ENCODE measurements at regions not wholly inside any gene's neighbourhood (a gene's known extent, or its start where the extent isn't known, plus 50 kb on each side); places are given as distances from the start of the nearest gene placed in this dataset.

DNA sequence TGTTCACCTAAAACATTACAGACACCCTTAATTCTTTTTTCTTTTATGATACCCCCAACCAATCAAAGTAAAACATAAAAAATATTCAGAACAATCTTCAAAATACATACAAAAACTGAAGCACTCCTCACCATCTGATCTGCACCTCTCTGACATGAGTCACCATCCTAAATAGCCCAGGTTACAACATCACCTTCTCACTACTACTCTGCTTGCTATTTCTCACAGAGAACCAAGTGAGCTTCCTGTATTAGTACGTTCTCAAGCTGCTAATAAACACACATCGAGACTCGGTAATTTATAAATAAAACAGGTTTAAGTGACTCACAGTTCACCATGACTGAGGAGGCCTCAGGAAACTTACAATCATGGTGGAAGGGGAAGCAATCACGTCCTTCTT lies 183.5 kb downstream of the CBLN2 start:
- no peak for DNase-seq

DNA sequence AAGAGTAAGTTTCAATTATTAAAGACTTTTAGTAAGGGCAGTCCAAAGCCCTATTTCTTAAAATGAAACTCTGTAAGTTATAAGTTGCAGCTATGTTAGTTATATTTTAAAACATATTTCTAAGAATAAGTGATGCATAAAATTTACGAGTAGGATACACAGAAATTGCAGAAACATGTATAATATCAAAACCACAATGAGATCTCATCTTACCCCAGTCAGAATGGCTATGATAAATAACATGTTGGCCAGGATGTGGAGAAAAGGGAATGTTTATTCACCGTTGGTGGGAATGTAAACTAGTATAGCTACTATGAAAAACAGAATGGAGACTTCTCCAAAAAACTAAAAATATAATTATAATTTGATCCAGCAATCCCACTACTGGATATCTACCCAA lies 201.2 kb downstream of the CBLN2 start:
- no peak for DNase-seq

DNA sequence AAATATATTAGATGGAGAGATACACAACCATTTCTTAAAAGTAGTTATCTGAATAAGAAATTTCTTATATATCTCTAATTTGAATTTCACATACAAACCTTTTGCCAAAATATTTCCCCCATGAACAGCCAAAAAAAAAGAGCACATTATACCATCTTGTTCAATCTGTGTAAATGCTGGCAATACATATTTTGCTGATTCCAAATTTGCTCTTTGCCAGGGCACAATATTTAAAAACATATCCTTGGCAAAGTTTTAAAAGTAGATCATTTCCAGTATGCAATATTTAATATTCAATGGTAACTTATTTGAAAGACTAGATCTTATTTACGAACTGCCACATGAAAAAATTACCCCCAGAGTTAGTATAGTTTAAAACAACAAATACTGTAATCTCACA lies 204.2 kb downstream of the CBLN2 start:
- DNase-seq, result no peak

DNA sequence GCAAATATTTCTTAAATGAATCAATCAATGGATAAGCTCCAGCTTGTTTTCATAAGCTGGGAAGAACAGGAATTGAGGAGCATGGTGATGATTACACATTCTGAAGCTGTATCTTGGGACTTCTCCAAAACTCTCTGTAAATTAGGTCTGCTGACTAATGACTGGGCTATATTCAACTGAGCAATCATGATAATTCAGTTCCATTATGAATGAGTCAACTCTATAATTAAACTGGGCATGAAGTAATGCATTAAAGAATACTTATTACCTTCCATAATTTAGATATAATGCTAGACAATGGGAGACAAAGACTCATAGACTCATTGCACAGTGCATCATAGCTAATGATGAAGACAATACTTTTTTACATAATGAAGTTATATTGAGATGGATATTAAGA lies 207.4 kb downstream of the CBLN2 start:
- DNase-seq, result no peak

DNA sequence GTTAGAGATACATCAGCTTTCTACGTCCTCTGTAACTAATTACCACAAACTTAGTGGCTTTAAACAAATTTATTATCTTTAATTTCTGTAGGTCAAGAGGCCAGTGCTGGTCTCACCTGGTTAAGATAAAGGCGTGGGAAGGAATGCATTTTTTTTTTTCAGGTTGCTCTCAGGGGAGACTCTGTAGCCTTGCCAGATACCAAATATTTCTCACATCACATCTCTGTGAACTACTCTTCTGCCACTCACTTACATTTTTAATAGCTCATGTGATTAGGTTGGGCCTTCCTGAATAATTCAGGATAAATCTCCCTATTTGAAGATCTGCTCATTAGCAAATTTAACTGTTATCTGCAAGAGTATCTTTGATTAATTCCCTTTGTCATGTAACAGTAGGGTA lies 214.6 kb downstream of the CBLN2 start:
- DNase-seq, result no peak

DNA sequence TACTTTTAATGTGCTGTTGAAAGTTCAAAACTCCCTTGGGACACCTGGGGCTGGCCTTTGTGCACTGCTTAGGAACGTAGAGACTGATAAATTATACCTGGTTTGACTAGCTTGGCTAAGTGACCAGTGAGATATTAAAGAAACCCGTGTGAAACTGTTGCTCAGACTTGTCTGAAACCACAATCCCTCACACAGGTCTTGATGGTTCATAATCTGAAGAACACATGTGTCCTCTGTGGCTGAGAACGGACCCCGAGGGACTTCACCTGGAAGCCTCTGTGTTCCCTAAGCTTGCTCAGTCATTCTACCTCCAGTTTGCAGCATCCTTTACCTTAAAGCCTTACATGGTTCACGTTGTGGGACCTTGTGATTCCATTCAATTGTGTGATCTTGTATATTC lies 218.8 kb downstream of the CBLN2 start:
- DNase-seq, result no peak

DNA sequence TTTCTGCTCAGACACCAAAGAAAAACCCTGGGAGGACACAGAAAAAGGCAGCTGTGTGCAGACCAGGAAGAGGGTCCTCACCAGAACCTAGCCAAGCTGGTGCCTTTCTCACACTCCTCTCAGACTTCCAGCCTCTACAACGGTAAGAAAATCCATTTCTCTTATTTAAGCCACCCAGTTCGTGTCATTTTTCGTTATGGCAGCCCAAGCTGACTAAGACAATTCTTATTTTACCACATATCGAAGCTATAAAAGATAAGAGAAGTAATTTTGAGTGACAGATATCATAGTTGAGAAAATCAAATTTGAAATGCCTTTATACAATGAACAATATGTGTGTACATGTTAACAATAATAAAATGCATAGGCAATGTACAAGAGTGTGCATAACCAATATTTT lies 219.5 kb downstream of the CBLN2 start:
- no peak for DNase-seq

DNA sequence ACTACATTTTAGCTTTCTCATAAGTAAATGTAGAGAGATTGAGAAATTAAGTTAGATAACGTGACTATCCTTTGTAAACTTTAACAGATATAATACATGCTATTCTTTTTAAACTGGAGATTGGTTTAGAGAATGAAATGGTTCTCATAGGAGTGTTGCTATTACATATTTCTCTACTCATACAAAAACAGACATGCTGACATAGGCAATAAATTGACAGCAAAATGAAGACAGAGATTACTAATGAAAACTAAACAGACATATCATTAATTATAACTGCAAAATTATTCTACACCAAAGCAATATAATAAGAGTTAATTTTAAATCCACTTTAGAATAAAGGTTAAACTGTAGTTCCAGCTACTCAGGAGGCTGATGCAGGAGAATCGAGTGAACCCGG lies 227.6 kb downstream of the CBLN2 start:
- no peak for DNase-seq

DNA sequence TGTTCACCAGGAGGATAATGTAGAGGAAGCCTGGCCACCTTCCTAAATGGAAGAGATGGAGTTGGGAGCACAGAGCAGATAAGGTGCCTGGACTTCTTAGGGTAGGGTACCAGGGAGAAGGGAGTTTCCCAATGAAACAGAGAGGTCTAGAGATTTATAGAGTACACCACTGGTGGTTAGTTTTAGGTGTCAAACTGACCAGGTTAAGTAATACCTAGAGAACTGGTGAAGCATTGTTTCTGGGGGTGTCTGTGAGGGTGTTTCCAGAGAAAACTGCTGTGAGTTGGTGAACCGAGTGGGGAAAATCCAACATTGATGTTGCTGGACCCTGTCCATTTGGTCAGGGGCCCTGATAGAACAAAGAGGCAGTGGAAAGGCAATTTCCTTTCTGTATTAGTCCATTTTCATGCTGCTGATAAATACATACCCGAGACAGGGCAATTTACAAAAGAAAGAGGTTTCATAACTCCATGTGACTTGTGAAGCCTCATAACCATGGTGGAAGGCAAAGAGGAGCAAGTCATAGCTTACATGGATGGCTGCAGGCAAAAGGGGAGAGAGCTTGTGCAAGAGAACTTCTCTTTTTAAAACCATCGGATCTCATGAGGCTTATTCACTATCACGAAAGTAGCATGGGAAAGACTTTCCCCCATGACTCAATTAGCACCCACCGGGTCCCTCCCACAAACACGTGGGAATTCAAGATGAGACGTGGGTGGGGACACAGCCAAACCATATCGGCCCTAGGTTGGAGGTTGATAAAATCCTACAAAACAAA lies 260.8 kb downstream of the CBLN2 start:
- DNase-seq, result no peak

DNA sequence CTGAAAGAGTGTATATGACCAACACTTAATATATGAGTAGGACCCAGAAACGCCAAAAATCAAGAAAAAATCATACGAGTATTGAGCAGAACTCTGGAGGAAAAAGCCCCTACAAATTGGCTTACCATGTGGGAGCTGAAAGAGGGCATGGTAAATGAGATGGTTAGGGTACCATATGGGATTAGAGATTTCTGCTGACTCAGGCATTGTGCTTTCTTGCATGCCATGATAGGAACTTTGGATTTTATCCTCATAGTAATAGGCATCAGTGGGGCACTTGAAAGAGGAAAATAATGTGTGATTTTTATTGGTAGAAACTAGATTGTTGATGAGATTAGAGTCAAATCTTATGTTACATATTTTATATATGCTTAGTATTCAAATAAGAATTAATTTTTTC lies 271.1 kb downstream of the CBLN2 start:
- DNase-seq, result no peak

DNA sequence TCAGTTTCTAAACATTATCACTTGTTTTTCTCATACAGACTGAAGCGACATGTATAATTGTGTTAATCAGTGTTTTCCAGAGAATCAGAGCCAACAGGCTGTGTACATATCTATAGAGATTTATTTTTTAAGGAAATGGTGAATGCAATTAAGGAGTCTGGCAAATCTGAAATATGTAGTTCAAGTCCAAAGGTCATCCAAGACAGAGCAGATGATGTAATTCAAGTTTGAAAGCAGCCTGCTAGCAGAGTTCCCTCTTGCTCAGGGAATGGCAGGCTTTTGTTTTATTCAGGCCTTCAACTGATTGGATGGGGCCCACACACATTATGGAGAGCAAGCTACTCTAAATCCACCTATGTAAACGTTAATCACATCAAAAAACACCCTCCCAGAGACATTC lies 282.6 kb downstream of the CBLN2 start:
- DNase-seq, result no peak

DNA sequence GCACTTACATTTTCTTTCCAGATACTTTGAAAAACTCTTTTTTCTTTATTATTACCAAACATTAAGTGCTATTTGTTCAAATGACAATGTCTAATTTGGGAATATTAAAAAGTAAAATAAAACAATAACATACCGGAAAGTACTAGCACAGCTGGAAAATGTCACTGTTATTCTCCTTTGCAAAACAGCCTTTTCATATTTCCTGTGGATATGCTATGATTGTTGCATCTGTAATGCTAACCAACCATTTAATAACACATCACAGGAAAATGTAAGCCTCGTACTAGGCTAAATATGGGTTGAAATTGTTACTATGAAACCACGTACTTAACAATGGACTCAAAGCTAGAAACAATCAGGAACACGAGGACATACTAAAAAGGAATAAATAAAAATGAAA lies 298.1 kb downstream of the CBLN2 start:
- DNase-seq, result no peak

DNA sequence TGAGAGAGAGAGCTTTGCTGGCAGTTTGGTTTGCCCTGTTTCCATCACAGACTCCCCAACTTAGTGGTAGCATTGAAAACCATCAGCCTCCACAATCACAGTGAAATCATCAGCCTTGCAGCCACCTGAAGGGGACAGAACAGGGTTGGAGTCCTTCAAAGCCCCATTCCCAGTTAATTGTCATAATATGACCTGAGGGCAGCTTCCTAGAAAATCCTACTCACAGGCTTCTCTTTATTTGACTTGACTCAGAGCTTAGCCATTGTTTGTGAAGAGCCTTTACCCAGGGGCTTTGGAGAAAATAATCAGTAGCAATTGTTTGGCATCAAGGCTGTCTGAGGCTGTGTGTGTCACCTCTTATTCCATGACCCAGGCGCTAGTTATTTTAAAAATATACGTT lies 308.7 kb downstream of the CBLN2 start:
- no peak for DNase-seq

DNA sequence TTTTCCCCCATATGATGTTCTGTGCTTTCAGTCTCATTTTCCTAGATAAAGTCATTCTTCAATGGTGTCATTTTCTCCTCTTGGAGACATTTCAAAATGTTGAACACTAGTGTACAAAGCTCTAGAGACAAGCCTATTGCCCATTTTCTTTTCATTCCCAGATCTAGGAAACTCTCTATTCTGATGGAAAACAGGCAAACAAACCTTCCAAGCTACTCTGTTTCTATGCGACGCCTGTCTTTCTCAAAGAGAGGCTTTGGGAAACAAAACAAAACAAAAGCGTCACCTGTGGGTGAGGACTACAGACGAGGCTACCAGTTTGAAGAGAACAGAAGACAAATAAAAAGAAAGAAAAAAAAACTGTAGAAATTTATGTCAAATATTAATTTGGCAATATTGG lies 311.0 kb downstream of the CBLN2 start:
- DNase-seq, result no peak

DNA sequence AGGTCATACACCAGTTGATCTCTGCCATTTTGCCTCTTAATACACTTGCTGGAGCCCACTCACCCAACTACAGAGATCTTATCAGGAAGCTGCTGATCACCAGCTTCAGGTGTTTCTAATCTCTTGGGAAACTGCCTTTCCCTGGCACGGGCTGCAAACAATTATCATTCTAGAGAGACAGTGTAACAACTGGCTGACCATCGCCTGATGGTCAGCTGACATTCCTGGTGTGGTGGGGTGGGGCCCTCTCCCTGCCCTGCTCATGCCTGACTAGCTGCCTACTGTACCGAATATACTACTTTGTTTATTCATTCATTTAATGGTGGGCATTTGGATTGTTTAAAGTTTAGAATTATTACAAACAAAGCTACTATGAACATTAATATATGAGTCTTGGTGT lies 311.5 kb downstream of the CBLN2 start:
- no peak for DNase-seq

DNA sequence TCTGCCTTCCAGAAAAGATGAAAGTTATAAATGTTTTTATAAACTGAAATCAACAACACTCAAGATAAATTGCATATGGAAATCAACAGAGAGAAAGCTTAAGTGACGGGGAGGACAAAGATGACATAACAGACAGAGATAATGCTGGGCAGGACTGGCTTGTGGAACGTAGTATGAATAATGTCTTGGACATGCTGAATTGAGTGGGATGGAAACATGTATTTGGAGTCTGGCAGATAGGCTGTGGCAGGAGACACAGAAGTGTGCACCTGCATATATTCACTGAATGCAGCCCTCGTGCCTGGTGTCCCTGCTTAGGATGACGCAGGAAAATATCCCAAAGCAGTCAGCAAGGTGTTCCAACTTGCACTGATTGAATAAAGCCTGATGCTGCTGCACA lies 318.2 kb downstream of the CBLN2 start:
- no peak for DNase-seq

DNA sequence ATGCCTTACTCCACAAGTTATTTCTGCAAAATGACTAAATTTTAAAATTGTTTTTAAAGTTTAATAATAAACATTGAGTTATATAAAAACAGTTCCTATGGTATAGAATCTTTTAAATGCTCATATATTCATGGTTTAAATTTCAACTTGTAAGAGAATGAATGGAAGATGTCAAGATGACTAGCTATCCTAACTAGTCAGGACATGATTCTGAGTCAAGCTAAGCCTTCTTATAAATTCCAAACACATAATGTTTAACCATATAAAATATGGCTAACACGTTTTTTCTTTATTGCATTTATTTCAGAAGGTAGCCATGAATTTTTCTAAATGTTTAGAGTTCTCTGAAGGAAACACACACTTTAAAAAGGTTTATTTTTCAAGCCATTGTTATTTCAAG lies 320.4 kb downstream of the CBLN2 start:
- no peak for DNase-seq

DNA sequence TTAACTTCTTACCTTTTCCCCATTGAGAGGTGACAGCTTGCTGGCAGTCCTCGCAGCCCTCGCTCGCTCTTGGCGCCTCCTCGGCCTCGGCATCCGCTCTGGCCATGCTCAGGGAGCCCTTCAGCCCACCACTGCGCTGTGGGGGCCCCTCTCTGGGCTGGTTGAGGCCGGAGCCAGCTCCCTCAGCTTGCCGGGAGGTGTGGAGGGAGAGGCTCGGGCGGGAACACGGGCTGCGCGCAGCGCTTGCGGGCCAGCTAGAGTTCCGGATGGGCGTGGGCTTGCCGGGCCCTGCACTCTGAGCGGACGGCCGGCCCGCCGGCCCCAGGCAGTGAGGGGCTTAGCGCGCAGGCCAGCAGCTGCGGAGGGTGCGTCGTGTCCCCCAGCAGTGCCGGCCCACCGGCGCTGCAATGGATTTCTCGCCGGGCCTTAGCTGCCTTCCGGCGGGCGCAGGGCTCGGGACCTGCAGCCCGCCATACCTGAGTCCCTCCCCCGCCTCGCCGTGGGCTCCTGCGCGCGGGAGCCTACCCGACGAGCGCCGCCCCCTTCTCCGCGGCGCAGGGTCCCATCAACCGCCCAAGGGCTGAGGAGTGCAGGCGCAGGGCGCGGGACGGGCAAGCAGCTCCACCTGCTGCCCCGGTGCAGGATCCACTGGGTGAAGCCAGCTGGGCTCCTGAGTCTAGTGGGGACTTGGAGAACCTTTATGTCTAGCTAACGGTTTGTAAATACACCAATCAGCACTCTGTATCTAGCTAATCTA lies 335.0 kb downstream of the CBLN2 start:
- no peak for DNase-seq

DNA sequence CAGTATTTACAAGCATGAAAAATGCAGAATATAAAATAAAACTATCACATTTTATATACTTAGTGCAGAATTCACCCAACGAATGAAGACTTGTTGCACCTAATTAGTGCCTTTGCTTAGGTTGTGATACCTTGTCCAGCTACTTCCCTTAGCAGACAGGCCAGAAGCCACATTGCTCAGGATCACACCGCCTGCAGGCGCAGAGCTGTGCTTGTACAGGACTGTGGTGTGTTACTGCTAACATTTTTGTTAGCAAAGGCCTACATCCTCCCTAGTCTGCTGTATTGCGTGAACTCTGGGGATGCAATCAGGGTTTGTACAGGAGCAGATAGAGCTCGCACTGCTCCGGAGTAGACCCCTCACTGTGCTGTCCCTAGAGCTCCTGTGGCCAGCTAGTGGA lies 336.9 kb downstream of the CBLN2 start:
- no peak for DNase-seq

DNA sequence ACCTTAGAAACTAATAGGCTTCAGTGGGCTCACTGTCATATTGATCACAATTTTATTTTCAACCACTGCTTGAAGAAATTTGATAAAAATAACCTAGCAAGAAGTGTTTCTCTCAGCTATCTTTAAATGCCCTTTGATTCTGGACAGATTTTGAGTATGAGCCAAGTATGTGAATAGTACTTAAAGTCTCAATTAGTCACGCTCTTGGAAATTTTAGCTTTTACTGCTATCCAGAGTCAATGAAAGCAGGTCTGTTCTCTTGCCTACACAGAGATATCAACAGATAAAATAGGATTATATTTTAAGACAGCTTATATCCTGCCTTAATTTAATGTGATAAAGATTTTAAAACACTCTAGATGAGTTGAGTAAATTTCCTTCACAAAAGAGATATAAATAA lies 337.3 kb downstream of the CBLN2 start:
- DNase-seq, result no peak

DNA sequence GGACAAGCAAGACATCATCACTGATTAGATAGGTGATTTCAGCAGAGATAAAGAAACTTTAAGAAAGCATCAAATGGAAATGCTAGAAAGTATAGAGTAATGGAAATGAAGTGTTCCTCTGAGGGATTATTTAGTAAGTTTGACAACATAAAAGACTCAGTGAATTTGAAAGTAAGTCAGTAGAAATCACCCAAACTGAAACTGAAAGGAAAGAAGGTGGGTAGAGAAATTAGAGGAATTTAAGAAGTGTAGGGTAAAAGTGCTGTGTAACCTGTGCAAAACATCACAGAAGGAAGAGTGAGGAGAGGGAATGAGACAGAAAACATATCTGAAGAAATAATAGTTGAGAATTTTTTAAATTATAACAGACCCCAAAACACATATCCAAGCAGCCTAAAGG lies 343.1 kb downstream of the CBLN2 start:
- no peak for DNase-seq

DNA sequence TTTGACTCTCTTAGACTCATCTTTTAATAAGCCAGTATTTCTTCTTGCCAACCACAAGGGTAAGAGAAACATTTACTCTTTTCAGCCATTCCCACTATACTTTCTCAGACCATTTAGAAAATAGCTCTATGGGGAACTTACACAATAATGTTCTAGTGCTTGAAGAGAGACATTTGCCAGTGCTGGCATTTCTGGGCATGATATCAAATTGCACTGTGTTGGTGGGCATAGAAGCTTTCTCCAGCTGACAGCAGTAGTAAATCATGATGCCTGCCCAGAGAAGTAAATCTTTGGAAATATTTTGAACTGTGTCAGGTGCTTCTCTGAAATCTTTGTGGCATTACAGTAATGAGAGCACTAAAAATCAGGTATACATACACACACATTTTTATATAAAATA lies 346.6 kb downstream of the CBLN2 start:
- DNase-seq, result no peak

DNA sequence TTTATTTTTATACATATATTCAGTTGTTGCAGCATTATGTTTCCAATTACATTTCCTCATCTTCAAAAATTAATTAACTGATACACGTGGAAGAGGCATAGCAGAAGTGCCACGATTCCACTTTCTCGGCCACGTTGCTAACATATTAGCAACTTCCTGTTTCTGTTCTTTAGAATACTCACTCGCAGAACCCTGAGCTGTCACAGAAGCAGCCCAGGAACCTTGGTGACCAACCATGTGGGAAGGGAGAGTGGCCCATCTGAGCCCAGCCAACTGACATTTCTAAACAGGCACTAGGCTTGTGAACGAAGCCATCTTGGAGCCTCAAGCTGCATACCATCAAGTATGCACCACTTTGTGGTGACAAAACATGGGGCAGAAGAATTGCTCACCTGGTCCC lies 350.1 kb downstream of the CBLN2 start:
- no peak for DNase-seq

DNA sequence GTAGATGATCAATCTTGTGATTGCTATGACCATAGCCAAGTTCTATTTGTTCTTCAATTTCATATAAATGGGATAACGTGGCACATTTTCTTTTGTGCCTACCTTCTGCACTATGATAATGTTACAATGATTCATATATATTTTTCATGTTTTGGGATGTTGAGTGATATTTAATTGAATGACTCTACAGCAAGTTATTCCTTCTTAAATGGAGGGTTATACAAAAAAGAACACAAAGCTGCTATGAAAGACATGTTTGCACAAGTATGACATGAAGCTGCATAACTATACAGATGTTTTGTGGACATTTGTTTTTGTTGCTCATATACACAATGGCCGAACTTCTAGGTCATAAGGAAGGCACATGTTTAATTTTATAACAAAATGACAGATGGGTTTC lies 356.2 kb downstream of the CBLN2 start:
- DNase-seq, result no peak

Measured in skin of body (tissue), 1 donor.